GM18951 (cell line): ENCODE measurements at regions not wholly inside any gene's neighbourhood (a gene's known extent, or its start where the extent isn't known, plus 50 kb on each side); places are given as distances from the start of the nearest gene placed in this dataset.
"Not testable (repeated sequence)": the region's sequence is repeated elsewhere in the genome, so short reads cannot be mapped to it uniquely, and the experiment has no call there.

Experiments
- POLR2A ChIP-seq: IDR thresholded peaks from 4 replicates; pipeline ENCODE4 v1.6.1; 2011; ENCODE audit warnings: mild to moderate bottlenecking; ENCODE audit not compliant: insufficient read length, insufficient read depth; ENCODE audit errors: extremely low read depth
- in situ Hi-C: fragments of 300-500 bp; cut with MboI; formaldehyde crosslinking; loops from one replicate; pipeline ENCODE4 v1.12.0; 2022; ENCODE audit warnings: low sequenced_read_pairs, mixed read lengths, inconsistent platforms; ENCODE audit not compliant: unreplicated experiment

DNA sequence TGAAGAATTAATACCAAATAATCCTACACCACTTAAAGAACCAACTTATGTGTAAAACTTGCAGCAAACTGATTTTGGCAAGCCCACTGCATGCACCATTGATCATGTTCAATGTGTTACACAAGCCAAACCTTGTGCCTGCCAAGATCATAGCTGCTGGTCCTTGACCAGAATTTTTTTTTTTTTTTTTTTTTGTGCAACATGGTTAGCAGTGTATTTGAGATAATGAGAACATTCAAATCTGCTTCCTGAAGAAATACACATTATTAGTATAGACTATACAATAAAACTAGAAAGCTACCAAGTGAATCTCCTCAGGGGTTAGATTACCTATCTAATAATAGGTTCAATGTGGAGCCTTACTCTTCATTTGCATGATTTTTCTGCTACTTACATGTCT, 421.0 kb downstream of the MRPL39 start:
- no peak for TF ChIP-seq POLR2A
- in situ Hi-C loops, result no loop called here

DNA sequence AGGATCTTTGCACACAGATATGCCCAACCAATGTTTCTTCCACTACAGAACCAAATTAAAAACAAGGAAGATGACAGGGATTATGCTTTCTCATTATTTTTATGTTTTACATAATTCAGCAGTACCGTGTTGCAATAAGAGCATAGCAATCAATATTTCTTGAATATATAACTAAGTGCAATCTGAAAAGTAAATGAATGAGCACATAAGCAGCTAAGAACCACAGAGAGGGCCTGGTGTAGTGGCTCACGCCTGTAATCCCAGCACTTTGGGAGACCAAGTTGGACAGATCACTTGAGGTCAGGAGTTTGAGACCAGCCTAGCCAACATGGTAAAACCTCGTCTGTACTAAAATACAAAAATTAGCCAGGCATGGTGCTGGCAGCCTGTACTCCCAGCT, 423.7 kb downstream of the MRPL39 start:
- in situ Hi-C loops, result no loop called here

DNA sequence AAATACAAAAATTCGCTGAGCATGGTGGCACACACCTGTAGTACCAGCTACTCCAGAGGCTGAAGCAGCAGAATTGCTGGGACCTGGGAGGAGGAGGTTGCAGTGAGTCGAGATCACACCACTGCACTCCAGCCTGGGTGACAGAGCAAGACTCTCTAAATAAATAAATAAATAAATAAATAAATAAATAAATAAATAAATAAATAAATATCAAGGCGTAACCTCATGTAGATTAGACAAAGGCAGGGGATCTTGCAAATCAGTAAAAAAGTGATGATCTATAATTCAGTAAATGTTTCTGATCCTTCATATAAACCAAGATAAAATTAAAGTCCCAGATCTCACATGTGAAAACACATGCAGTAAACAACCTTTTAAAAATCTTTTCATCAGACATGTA, 425.6 kb downstream of the MRPL39 start:
- in situ Hi-C loops, result not testable (repeated sequence)

More for the DNA sequence above, 423.7 kb downstream of the MRPL39 start:
- no peak for TF ChIP-seq POLR2A

DNA sequence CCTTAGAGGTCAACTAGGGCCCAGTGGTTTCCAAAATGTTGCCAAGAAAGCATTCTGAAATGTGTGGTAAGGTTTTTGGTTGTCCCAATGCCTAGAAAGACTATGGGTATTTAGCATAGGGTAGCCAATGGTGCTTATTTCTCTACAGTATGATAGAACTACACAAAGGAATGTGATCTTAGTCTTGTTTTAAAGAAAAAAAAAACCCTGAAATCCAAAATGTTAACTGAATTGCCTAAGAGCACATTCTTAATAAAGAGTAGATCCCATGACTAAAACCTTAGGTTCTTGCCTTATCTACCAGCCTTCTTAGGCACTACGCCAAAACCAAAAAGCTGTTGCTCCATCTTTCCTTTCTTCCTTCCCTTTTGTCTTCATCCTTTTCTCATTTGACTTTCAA, 428.2 kb downstream of the MRPL39 start:
- in situ Hi-C loops, result no loop called here
- TF ChIP-seq POLR2A, result no peak

DNA sequence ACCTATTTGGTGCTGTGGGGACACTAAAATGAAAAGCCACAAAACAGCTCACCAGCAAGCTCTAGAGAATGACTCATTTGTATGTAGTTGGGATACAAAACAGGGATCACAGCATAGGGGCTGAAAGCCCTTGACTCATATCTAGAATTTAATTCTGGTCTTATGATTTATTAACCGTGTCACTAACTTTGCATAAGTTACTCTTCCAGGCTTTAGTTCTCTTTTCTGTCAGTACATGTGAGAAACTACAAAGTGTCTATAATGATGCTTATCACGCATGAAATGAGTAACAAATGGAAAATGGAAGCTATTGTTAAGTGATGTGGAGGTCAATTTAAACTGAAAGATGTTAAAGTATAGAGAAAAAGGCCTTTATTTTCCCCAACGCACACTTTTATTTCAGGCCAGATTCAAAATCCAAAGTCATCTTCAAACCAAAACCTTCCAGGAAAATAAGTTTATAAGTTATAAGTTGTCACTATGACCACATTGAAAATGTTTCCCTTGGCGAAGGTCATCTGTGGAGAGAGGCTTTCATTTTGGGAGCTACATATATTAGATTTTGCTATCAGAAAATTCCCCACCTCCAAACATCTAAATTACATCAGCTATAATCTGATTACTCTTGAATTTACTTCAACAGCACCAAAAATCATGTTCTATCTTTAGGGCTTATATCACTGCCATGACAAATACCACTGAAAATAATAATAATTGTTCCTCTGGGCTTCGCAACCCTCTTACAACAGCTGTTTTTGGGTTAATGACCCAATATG, 430.5 kb downstream of the MRPL39 start:
- in situ Hi-C loops, result no loop called here
- no peak for TF ChIP-seq POLR2A

DNA sequence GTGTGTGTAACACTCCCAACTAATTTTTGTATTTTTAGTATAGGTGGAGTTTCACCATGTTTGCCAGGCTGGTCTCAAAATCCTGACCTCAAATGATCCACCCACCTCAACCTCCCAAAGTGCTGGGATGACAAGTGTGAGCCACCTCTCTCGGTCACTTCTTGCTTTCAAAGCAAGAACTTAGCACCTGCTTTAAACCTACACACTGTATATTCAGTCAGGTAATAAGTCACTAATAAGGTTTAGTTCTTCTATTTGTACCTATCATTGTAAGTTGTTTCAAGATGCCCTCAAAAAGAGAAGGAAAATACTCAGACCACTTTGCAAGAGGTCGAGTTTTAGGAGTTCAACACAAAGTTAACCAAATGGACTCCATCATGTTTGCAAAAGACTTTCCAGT, 431.3 kb downstream of the MRPL39 start:
- in situ Hi-C loops, result no loop called here
- no peak for TF ChIP-seq POLR2A

DNA sequence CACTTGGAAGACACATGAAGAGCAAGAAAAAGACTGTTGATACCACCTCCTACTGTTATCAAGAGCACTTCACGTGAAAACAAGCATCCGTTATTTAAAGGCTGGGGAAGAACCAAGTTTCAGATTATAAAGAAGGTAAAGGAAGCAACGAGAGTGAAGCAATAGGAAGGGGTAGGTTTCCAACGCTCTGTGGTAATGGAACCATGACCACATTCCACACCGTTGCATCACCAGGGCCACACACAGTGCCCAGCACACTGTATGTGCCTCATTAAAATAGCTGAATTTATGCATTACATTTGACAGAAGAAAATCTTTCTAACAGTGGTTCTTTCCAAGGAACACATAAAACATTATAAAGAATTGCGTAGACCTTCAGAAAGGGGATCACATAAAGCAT, 435.8 kb downstream of the MRPL39 start:
- TF ChIP-seq POLR2A, result no peak
- in situ Hi-C loops, result no loop called here

DNA sequence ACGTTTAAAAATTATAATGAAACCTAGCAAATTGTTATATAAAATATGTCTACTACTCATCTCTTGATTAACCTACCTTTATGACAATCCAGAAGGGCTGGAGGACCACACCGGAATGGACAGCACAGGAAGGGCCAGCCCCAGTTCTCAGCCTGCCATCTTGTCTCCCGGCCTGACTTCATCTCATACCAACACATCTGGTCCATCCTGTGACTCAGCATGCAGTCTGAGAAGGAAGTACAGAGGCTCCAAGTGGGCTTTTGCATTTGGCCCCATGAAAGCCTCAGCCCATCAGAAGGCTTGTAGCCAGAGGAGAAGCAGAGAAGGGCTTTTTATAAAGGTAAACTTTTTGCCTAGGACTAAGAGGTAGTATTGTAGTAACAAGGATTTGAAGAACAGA, 436.6 kb downstream of the MRPL39 start:
- in situ Hi-C loops, result no loop called here

DNA sequence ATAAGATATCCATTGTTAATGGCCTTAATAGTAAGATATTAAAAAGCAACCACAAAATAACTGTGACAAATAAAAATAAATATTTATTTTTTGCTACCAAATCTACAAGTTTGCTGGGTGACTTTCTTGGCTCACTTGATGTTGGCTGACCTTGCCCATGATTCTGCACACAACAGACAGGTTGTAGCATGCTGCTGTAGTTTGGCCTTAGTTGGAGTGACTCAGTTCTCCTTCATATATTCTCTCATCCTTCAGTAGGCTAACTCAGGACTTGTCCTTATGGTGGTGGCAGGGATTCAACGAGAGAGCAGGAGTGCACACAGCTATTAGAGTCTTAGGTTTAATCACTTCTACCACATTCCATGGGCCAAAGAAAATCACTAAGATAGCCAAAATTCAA, 437.9 kb downstream of the MRPL39 start:
- TF ChIP-seq POLR2A, result no peak
- in situ Hi-C loops, result no loop called here

More for the DNA sequence above, 436.6 kb downstream of the MRPL39 start:
- no peak for TF ChIP-seq POLR2A

DNA sequence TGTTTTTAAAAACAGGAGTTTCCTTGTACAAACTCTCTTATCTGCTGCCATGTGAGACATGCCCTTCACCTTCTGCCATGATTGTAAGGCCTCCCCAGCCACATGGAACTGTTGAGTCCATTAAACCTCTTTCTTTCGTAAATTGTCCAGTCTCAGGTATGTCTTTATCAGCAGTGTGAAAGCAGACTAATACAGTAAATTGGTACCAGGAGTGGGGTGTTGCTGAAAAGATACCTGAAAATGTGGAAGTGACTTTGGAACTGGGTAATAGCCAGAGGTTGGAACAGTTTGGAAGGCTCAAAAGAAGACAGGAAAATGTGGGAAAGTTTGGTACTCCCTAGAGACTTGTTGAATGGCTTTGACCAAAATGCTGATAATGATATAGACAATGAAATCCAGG, 440.4 kb downstream of the MRPL39 start:
- in situ Hi-C loops, result not testable (repeated sequence)

DNA sequence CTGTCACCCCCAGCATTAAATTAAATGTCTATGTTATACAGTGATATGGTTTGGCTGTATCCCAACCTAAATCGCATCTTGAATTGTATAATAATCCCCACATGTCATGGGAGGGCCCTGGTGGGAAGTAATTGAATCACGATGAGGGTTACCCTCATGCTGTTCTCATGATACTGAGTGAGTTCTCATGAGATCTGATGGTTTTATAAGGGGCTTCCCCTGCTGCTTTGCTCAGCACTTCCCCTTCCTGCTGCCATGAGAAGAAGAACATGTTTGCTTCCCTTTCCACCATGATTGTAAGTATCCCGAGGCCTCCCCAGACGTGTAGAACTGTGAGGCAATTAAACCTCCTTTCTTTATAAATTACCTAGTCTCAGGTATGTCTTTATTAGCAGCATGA, 445.7 kb downstream of the MRPL39 start:
- in situ Hi-C loops, result no loop called here
- no peak for TF ChIP-seq POLR2A

DNA sequence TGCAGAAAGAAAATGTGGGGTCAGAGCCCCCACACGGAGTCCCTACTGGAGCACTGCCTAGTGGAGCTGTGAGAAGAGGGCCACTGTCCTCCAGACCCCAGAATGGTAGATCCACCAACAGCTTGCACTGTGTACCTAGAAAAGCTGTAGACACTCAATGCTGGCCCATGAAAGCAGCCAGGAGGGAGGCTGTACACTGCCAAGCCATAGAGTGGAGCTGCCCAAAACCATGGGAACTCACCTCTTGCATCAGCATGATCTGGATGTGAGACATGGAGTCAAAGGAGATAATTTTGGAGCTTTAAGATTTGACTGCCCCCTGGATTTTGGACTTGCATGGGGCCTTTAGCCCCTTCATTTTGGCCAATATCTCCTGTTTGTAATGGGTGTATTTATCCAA, 452.3 kb downstream of the MRPL39 start:
- in situ Hi-C loops, result not testable (repeated sequence)

DNA sequence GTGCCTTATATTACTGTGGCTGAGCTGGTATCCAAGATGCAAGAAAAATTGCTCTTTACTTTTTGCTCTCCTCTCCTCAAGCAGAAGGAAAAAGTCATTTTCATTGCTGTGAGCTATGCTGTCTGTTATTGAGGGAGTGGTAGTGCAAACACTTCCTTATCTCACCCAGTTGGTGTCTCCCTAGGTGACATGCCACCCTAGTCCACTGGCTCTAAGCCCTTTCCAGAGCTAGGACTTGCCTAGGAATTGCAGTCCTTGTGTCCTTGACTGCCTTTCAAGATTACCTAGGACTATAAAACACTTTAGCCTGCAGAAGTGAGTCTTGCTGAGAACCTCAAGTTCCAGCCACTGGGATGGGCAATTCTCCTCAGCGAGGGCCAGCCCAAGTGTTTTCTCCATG, 458.3 kb downstream of the MRPL39 start:
- no peak for TF ChIP-seq POLR2A
- in situ Hi-C loops, result no loop called here

DNA sequence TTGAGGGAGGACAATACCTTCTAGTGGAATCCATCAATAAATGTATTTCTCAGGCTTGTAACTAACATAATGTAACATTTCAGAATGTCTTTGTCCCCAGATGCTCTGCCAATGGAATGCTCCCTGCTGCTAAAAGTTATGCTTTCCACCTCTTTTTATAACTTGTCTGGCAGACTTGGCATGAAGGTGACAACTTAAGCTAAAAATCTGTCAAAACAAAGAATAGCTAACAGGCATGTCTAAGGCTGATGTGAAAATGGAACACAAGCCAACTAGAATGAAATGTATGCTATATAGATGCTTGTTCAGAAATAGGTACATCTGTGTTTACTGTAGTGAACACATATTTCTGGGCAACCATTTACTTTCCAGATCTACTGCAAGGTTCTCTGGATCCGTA, 467.9 kb downstream of the MRPL39 start:
- in situ Hi-C loops, result no loop called here
- TF ChIP-seq POLR2A, result no peak

DNA sequence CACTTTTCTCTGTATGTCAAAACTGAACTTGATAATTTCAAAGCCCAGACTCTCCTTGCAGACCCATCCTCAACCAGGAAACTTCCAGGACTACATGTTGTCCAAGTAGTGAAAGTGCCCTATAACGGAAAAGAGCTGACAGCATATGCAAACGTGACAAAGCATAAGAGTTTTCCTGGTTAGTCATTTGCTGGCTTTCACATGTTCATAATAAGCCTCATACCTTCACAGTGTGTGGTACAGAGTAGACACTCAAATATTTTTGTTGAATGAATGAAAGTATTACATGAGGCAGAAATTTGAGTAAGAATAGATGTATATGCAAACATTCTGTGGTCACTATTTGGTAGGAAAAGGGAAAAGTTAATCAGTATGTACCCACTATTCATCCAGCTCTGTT, 473.3 kb downstream of the MRPL39 start:
- in situ Hi-C loops, result no loop called here
- TF ChIP-seq POLR2A, result no peak
